Breast epithelium (tissue), 3 donors: ENCODE measurements at regions not wholly inside any gene's neighbourhood (a gene's known extent, or its start where the extent isn't known, plus 50 kb on each side); places are given as distances from the start of the nearest gene placed in this dataset.

Source experiments
- POLR2A ChIP-seq: fragments of 450-650 bp; IDR thresholded peaks from one replicate; pipeline ENCODE4 v1.6.1; 2016; ENCODE audit warnings: antibody characterized with exemption, mild to moderate bottlenecking, moderate library complexity
- POLR2AphosphoS5 ChIP-seq, 3 donors: sonication (generic); formaldehyde crosslinking; IDR thresholded peaks; one replicate each; pipeline ENCODE4 v1.6.1; 2017; ENCODE audit warnings: antibody characterized with exemption in 3 of 3
- TF ChIP-seq, protein P1 (sequence below), 3 donors: fragments of 450-650 bp; IDR thresholded peaks; one replicate each; pipeline ENCODE4 v1.5.1; 2016 to 2017; ENCODE audit warnings: antibody characterized with exemption in 3 of 3, mild to moderate bottlenecking in 3 of 3, moderate library complexity in 3 of 3

DNA sequence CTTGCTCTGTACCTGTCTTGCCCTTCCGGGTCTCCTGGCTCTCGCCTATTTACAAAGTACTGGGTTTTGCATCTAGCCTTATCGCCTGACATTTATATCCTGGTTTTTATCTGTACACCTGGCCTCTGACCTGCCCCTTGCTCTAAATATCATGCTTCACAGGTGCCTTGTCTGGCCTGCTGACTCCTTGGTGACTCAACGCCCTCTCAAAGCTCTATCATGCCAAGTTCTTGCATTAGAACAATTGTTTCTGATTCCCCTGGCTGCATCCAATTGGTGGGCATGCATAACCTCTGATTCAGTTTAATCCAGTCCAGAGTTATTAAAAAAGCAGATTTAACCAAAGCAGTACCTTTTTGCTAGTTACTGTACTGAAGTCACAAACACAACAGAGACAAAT, 113.9 kb upstream of the CCDC68 start:
- TF ChIP-seq, protein P1, sequence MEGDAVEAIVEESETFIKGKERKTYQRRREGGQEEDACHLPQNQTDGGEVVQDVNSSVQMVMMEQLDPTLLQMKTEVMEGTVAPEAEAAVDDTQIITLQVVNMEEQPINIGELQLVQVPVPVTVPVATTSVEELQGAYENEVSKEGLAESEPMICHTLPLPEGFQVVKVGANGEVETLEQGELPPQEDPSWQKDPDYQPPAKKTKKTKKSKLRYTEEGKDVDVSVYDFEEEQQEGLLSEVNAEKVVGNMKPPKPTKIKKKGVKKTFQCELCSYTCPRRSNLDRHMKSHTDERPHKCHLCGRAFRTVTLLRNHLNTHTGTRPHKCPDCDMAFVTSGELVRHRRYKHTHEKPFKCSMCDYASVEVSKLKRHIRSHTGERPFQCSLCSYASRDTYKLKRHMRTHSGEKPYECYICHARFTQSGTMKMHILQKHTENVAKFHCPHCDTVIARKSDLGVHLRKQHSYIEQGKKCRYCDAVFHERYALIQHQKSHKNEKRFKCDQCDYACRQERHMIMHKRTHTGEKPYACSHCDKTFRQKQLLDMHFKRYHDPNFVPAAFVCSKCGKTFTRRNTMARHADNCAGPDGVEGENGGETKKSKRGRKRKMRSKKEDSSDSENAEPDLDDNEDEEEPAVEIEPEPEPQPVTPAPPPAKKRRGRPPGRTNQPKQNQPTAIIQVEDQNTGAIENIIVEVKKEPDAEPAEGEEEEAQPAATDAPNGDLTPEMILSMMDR (IDR thresholded peaks at IDR 0.05), result no peak
- TF ChIP-seq POLR2AphosphoS5 (IDR thresholded peaks at IDR 0.05) (no peak), POLR2A (no peak)
